ENCODE measurements at regions not wholly inside any gene's neighbourhood (a gene's known extent, or its start where the extent isn't known, plus 50 kb on each side); places are given as distances from the start of the nearest gene placed in this dataset.
"Not testable (repeated sequence)": the region's sequence is repeated elsewhere in the genome, so short reads cannot be mapped to it uniquely, and the experiment has no call there.

- no peak for ATAC-seq (ENCODE audit: low read depth)
- no peak for DNase-seq
- Mint-ChIP-seq H3K36me3 (ENCODE audit: low read depth) (no peaks in the 10 kb centered on the region), H3K4me1 (no peaks in the 10 kb centered on the region), H3K27ac (no peak overlapping the region), H3K4me3 (no peak overlapping the region), H3K9me3 (no peaks in the 10 kb centered on the region), H3K27me3 (no peaks in the 10 kb centered on the region)
- intact Hi-C loops (cut with micrococcal nuclease): no loop called here
- POLR2A ChIA-PET: no interaction called here
- TF ChIP-seq CTCF (IDR thresholded peaks at IDR 0.05): no peak
- CTCF ChIA-PET: no interaction called here
Observed at GRCh38 chr7:19352305-19352695, 207.1 kb upstream of the FERD3L start.

GRCh38 chr7:19351341-19352304 lies 206.4 kb upstream of the FERD3L start:
- ATAC-seq (ENCODE audit: low read depth) (no peak), DNase-seq (no peak)
- no peaks in the 10 kb centered on the region for H3K9me3 Mint-ChIP-seq
- intact Hi-C loops (cut with micrococcal nuclease): no loop called here
- no peak overlapping the region for H3K27ac Mint-ChIP-seq
- ChIA-PET CTCF (no interaction called here), POLR2A (no interaction called here)
- no peaks in the 10 kb centered on the region for H3K36me3 Mint-ChIP-seq (ENCODE audit: low read depth)
- no peaks in the 10 kb centered on the region for H3K27me3 Mint-ChIP-seq
- no peak for TF ChIP-seq CTCF (IDR thresholded peaks at IDR 0.05)
- no peak overlapping the region for H3K4me3 Mint-ChIP-seq
- no peaks in the 10 kb centered on the region for H3K4me1 Mint-ChIP-seq

- intact Hi-C loops (cut with micrococcal nuclease): no loop called here
- POLR2A ChIA-PET: no interaction called here
Observed at GRCh38 chr7:19339512-19339911, 194.3 kb upstream of the FERD3L start.

GRCh38 chr7:19338512-19338911 lies 193.3 kb upstream of the FERD3L start:
- not testable (repeated sequence) for H3K27ac Mint-ChIP-seq; H3K36me3 Mint-ChIP-seq (ENCODE audit: low read depth); H3K27me3 Mint-ChIP-seq

More at GRCh38 chr7:19339512-19339911, 194.3 kb upstream of the FERD3L start:
- CTCF ChIA-PET: no interaction called here
- H3K4me3 Mint-ChIP-seq: no peak overlapping the region
- no peaks in the 10 kb centered on the region for H3K27me3 Mint-ChIP-seq
- H3K27ac Mint-ChIP-seq: no peak overlapping the region
- no peaks in the 10 kb centered on the region for H3K9me3 Mint-ChIP-seq
- no peaks in the 10 kb centered on the region for H3K4me1 Mint-ChIP-seq
- ATAC-seq (ENCODE audit: low read depth) (no peak), DNase-seq (no peak)
- no peaks in the 10 kb centered on the region for H3K36me3 Mint-ChIP-seq (ENCODE audit: low read depth)
- no peak for TF ChIP-seq CTCF (IDR thresholded peaks at IDR 0.05)

GRCh38 chr7:19336836-19337383 lies 191.7 kb upstream of the FERD3L start:
- intact Hi-C loops (cut with micrococcal nuclease): no loop called here
- no peak for DNase-seq
- Mint-ChIP-seq H3K9me3 (no peaks in the 10 kb centered on the region), H3K27ac (no peak overlapping the region), H3K27me3 (no peaks in the 10 kb centered on the region), H3K4me1 (no peaks in the 10 kb centered on the region), H3K4me3 (no peak overlapping the region), H3K36me3 (ENCODE audit: low read depth) (no peaks in the 10 kb centered on the region)
- ATAC-seq (ENCODE audit: low read depth): no peak
- POLR2A ChIA-PET: no interaction called here
- CTCF ChIA-PET: no interaction called here
- TF ChIP-seq CTCF (IDR thresholded peaks at IDR 0.05): no peak

More at GRCh38 chr7:19338512-19338911, 193.3 kb upstream of the FERD3L start:
- POLR2A ChIA-PET; H3K9me3 Mint-ChIP-seq; H3K4me1 Mint-ChIP-seq; ATAC-seq (ENCODE audit: low read depth); H3K4me3 Mint-ChIP-seq; intact Hi-C loops (cut with micrococcal nuclease); DNase-seq; CTCF ChIA-PET: not testable (repeated sequence)

Measured in activated B cell treated with CpG ODN at 0.5 μM for 24 hours (primary cell).